Endothelial cell of umbilical vein (primary cell): ENCODE measurements at regions not wholly inside any gene's neighbourhood (a gene's known extent, or its start where the extent isn't known, plus 50 kb on each side); places are given as distances from the start of the nearest gene placed in this dataset.

ENCODE experiments used
- BruUV-seq: library from RNA; stranded (reverse); fragments of 400-500 nt; replicated peaks from 2 replicates; lab custom pipeline; 2021; lab: Mats Ljungman, UMichigan
- CTCF ChIA-PET: fragments of 300-600, 350-600 bp; sonication (Branson Sonifier 250); formaldehyde crosslinking; loops from one replicate; lab custom pipeline; 2021; ENCODE audit warnings: antibody characterized with exemption, inconsistent platforms; lab: Charles Lee
- POLR2A ChIA-PET: fragments of 300-600, 350-600 bp; sonication (Branson Sonifier 250); formaldehyde crosslinking; loops from one replicate; lab custom pipeline; 2021; ENCODE audit warnings: antibody characterized with exemption, inconsistent platforms; lab: Charles Lee
- DNase-seq: peaks from one replicate; pipeline ENCODE4 v3.0.0-alpha.2; 2011; ENCODE audit warnings: low read depth, low spot score
- FAIRE-seq: peaks from 2 replicates; lab custom pipeline; 2011; peaks lifted over from hg19 to GRCh38; lab: Jason Lieb, UNC
- H2AFZ ChIP-seq: 2 replicates; pipeline ENCODE4 v1.6.0; 2012; ENCODE audit warnings: low read depth, low read length, control low read depth, inconsistent platforms
- H3K27ac ChIP-seq: 2 replicates; pipeline ENCODE4 v1.5.1; 2011; ENCODE audit warnings: low read depth, mild to moderate bottlenecking, control low read depth, low read length, moderate library complexity; ENCODE audit not compliant: insufficient read depth
- H3K27me3 ChIP-seq, 2 experiments: 2 replicates each; pipeline versions ENCODE4 v1.6.0 to v1.6.1; 2011; ENCODE audit warnings: low read length in 2 of 2, mixed read lengths in 1 of 2; ENCODE audit not compliant: control insufficient read depth in 2 of 2, insufficient read depth in 2 of 2
- H3K36me3 ChIP-seq, 2 experiments: 2 replicates in 1 of 2; 3 replicates in 1 of 2; pipeline ENCODE4 v1.5.1; 2011; ENCODE audit warnings: low read length in 2 of 2, mild to moderate bottlenecking in 1 of 2, moderate library complexity in 1 of 2; ENCODE audit not compliant: control insufficient read depth in 2 of 2, insufficient read depth in 2 of 2; ENCODE audit errors: extremely low read depth in 1 of 2
- H3K4me1 ChIP-seq: 3 replicates; pipeline ENCODE4 v1.5.1; 2011; ENCODE audit warnings: mild to moderate bottlenecking, low read length; ENCODE audit not compliant: control insufficient read depth, insufficient read depth; ENCODE audit errors: extremely low read depth
- H3K4me2 ChIP-seq: 2 replicates; pipeline ENCODE4 v1.6.1; 2011; ENCODE audit warnings: low read length, control low read depth, mixed read lengths; ENCODE audit not compliant: insufficient read depth
- H3K4me3 ChIP-seq, 3 experiments: fragments of 200-600 bp in 1 of 3; sonication (generic), shearing (Covaris generic) in 1 of 3; replicated peaks in 1 of 3; 2 replicates each; pipeline ENCODE4 v1.5.1; 2011 to 2016; ENCODE audit warnings: control low read depth in 3 of 3, low read length in 3 of 3, mild to moderate bottlenecking in 2 of 3, inconsistent platforms in 1 of 3, low read depth in 1 of 3, moderate library complexity in 1 of 3; ENCODE audit not compliant: insufficient read depth in 1 of 3
- H3K79me2 ChIP-seq: 2 replicates; pipeline ENCODE4 v1.6.0; 2012; ENCODE audit warnings: low read length, inconsistent platforms; ENCODE audit not compliant: control insufficient read depth, insufficient read depth
- H3K9ac ChIP-seq: replicated peaks from 2 replicates; pipeline ENCODE3; 2011; ENCODE audit warnings: low read length, control low read depth; ENCODE audit not compliant: insufficient read depth; ENCODE audit errors: extremely low read depth
- H3K9me1 ChIP-seq: replicated peaks from 3 replicates; pipeline ENCODE4 v1.6.0; 2011; ENCODE audit warnings: mild to moderate bottlenecking, low read length; ENCODE audit not compliant: control insufficient read depth, insufficient read depth; ENCODE audit errors: extremely low read depth
- H3K9me3 ChIP-seq: replicated peaks from 2 replicates; pipeline ENCODE4 v1.5.1; 2012; ENCODE audit warnings: low read length, inconsistent platforms; ENCODE audit not compliant: control insufficient read depth, insufficient read depth
- H4K20me1 ChIP-seq: replicated peaks from 2 replicates; pipeline ENCODE3; 2011; ENCODE audit warnings: mild to moderate bottlenecking, low read length; ENCODE audit not compliant: control insufficient read depth, insufficient read depth; ENCODE audit errors: extremely low read depth
- EZH2 ChIP-seq: IDR thresholded peaks from 2 replicates; pipeline ENCODE4 v1.6.1; 2012; ENCODE audit warnings: borderline replicate concordance, low read depth, mild to moderate bottlenecking, moderate library complexity, low read length, inconsistent platforms; ENCODE audit not compliant: severe bottlenecking
- FOS ChIP-seq: IDR thresholded peaks from 2 replicates; pipeline ENCODE4 v1.6.1; 2011; ENCODE audit warnings: mild to moderate bottlenecking, low read length, moderate library complexity, borderline replicate concordance; ENCODE audit not compliant: insufficient read depth
- GATA2 ChIP-seq: IDR thresholded peaks from 2 replicates; pipeline ENCODE4 v1.7.0; 2011; ENCODE audit warnings: low read depth, mild to moderate bottlenecking, moderate library complexity, mixed read lengths, low read length; ENCODE audit not compliant: insufficient read length, insufficient read depth
- MYC ChIP-seq: IDR thresholded peaks from one replicate; pipeline ENCODE4 v1.6.1; 2011; ENCODE audit warnings: mild to moderate bottlenecking, low read depth, low read length
- POLR2A ChIP-seq: IDR thresholded peaks from 2 replicates; pipeline ENCODE4 v1.6.1; 2012; ENCODE audit warnings: low read depth, mild to moderate bottlenecking, control low read depth, low read length
- POLR2AphosphoS5 ChIP-seq: IDR thresholded peaks from 2 replicates; pipeline ENCODE4 v1.6.1; 2012; ENCODE audit warnings: low read depth, mild to moderate bottlenecking, control low read depth, low read length, moderate library complexity; ENCODE audit not compliant: insufficient read depth
- dilution Hi-C: fragments of 300-500 bp; cut with MboI; formaldehyde crosslinking; loops from one replicate; pipeline ENCODE4 v1.15.0; 2019; ENCODE audit warnings: low sequenced_read_pairs; ENCODE audit not compliant: extremely low pct_ligation_motif_present
- intact Hi-C: fragments of 100-400 bp; cut with micrococcal nuclease; formaldehyde crosslinking; loops from one replicate; pipeline ENCODE4 v1.10.0; 2022
- TF ChIP-seq, protein P1 (sequence below): IDR thresholded peaks from 2 replicates; pipeline ENCODE4 v1.6.1; 2011; ENCODE audit not compliant: insufficient read depth, insufficient read length
- TF ChIP-seq, protein P2 (sequence below), 2 donors: IDR thresholded peaks; 1 replicate in 1 of 2; 2 replicates in 1 of 2; pipeline ENCODE4 v1.5.1; 2011; ENCODE audit warnings: low read length in 2 of 2, mild to moderate bottlenecking in 2 of 2, moderate library complexity in 2 of 2, control low read depth in 1 of 2, inconsistent platforms in 1 of 2, low read depth in 1 of 2; ENCODE audit not compliant: insufficient read depth in 1 of 2; ENCODE audit errors: extremely low read depth in 1 of 2

DNA sequence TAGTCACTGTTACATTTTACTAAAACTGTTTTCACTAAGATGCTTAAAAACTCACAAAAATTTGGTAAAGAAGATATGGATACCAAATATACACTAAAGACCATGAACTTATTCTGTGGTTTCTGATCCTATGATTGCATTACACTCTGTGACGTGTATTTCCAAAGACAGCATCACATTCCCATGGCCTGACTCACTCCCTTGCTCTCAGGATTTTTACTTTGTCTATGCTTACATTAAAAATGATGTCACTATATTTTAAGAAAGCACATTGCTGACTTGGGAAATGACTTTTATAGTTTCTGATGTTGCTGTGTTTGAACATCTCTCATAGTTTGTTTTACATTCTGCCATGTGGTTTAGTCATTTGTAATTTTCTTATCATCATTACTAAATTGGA, 327.9 kb upstream of the MAGEB18 start:
- DNase-seq = peak; percentile 28
- POLR2A ChIA-PET = no interaction called here
- H3K4me2 ChIP-seq = no peak overlapping the region
- H3K9me1 ChIP-seq = no peaks in the 10 kb centered on the region
- no peaks in the 10 kb centered on the region for H3K27me3 ChIP-seq
- no peaks in the 10 kb centered on the region for H3K36me3 ChIP-seq
- no peak for TF ChIP-seq POLR2A
- peak; percentile 35 for TF ChIP-seq FOS
- TF ChIP-seq, protein P1, sequence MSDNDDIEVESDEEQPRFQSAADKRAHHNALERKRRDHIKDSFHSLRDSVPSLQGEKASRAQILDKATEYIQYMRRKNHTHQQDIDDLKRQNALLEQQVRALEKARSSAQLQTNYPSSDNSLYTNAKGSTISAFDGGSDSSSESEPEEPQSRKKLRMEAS = no peak
- no peak overlapping the region for H3K4me3 ChIP-seq
- H3K9me3 ChIP-seq = no peaks in the 10 kb centered on the region
- no peak overlapping the region for H2AFZ ChIP-seq
- no peaks in the 10 kb centered on the region for H4K20me1 ChIP-seq
- no peaks in the 10 kb centered on the region for H3K4me1 ChIP-seq
- no peak for FAIRE-seq
- dilution Hi-C loops = no loop called here
- H3K27ac ChIP-seq = no peak overlapping the region
- H3K9ac ChIP-seq = no peak overlapping the region
- CTCF ChIA-PET = no interaction called here
- intact Hi-C loops = no loop called here
- BruUV-seq = no TSS peak
- H3K79me2 ChIP-seq = no peaks in the 10 kb centered on the region

GRCh38 chrX:25819879-25820278, 318.3 kb upstream of the MAGEB18 start:
- H3K79me2 ChIP-seq = no peaks in the 10 kb centered on the region
- no peaks in the 10 kb centered on the region for H4K20me1 ChIP-seq
- no peak overlapping the region for H3K9ac ChIP-seq
- DNase-seq = no peak
- H3K27ac ChIP-seq = no peak overlapping the region
- H3K27me3 ChIP-seq = no peaks in the 10 kb centered on the region
- H2AFZ ChIP-seq = no peak overlapping the region
- H3K4me2 ChIP-seq = no peak overlapping the region
- H3K4me3 ChIP-seq = no peak overlapping the region
- H3K4me1 ChIP-seq = no peaks in the 10 kb centered on the region
- no peaks in the 10 kb centered on the region for H3K9me3 ChIP-seq
- BruUV-seq = no TSS peak
- TF ChIP-seq EZH2 (no peak), GATA2 (no peak), MYC (no peak), FOS (no peak), POLR2AphosphoS5 (no peak)
- TF ChIP-seq, protein P1 = no peak
- TF ChIP-seq, protein P2, sequence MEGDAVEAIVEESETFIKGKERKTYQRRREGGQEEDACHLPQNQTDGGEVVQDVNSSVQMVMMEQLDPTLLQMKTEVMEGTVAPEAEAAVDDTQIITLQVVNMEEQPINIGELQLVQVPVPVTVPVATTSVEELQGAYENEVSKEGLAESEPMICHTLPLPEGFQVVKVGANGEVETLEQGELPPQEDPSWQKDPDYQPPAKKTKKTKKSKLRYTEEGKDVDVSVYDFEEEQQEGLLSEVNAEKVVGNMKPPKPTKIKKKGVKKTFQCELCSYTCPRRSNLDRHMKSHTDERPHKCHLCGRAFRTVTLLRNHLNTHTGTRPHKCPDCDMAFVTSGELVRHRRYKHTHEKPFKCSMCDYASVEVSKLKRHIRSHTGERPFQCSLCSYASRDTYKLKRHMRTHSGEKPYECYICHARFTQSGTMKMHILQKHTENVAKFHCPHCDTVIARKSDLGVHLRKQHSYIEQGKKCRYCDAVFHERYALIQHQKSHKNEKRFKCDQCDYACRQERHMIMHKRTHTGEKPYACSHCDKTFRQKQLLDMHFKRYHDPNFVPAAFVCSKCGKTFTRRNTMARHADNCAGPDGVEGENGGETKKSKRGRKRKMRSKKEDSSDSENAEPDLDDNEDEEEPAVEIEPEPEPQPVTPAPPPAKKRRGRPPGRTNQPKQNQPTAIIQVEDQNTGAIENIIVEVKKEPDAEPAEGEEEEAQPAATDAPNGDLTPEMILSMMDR (IDR thresholded peaks at IDR 0.05; ENCODE audit: extremely low read depth in 1 of 2, insufficient read depth in 1 of 2, low read depth in 1 of 2, low read length in 2 of 2) = no peak
- no peaks in the 10 kb centered on the region for H3K36me3 ChIP-seq
- ChIA-PET POLR2A (no interaction called here), CTCF (no interaction called here)
- intact Hi-C loops (no loop called here), dilution Hi-C loops (no loop called here)
- no peak for FAIRE-seq
- no peaks in the 10 kb centered on the region for H3K9me1 ChIP-seq
